Hepatocyte (in vitro differentiated cells): ENCODE measurements at regions not wholly inside any gene's neighbourhood (a gene's known extent, or its start where the extent isn't known, plus 50 kb on each side); places are given as distances from the start of the nearest gene placed in this dataset.

Experiments
- DNase-seq: peaks from one replicate; pipeline ENCODE4 v3.0.0-alpha.2; 2016; ENCODE audit warnings: low spot score
- H2AFZ ChIP-seq: fragments of 200-600 bp; sonication (generic); 2 replicates; pipeline ENCODE4 v1.6.0; 2016; ENCODE audit warnings: antibody characterized with exemption, mild to moderate bottlenecking
- H3K27ac ChIP-seq: fragments of 200-600 bp; sonication (generic); 2 replicates; pipeline ENCODE4 v1.5.1; 2016; ENCODE audit warnings: mild to moderate bottlenecking
- H3K27me3 ChIP-seq: fragments of 200-600 bp; sonication (generic); 2 replicates; pipeline ENCODE4 v1.6.1; 2016
- H3K36me3 ChIP-seq: fragments of 200-600 bp; sonication (generic); replicated peaks from 2 replicates; pipeline ENCODE4 v1.5.1; 2016; ENCODE audit warnings: low read depth; ENCODE audit not compliant: insufficient read depth
- H3K4me1 ChIP-seq: fragments of 200-600 bp; sonication (generic); 2 replicates; pipeline ENCODE4 v1.5.1; 2016; ENCODE audit warnings: mild to moderate bottlenecking, moderate library complexity; ENCODE audit not compliant: insufficient read depth
- H3K4me2 ChIP-seq: fragments of 200-600 bp; sonication (generic); 2 replicates; pipeline ENCODE4 v1.6.0; 2016
- H3K4me3 ChIP-seq: fragments of 200-600 bp; sonication (generic); 2 replicates; pipeline ENCODE4 v1.5.1; 2016; ENCODE audit warnings: mild to moderate bottlenecking
- H3K79me2 ChIP-seq: fragments of 200-600 bp; sonication (generic); 2 replicates; pipeline ENCODE4 v1.6.0; 2017; ENCODE audit warnings: mild to moderate bottlenecking
- H3K9me2 ChIP-seq: fragments of 200-600 bp; sonication (generic); replicated peaks from 2 replicates; pipeline ENCODE4 v1.6.0; 2017; ENCODE audit warnings: mild to moderate bottlenecking; ENCODE audit not compliant: insufficient read depth
- H3K9me3 ChIP-seq: fragments of 200-600 bp; sonication (generic); 2 replicates; pipeline ENCODE4 v1.5.1; 2016; ENCODE audit warnings: low read depth, mild to moderate bottlenecking
- H4K20me1 ChIP-seq: fragments of 200-600 bp; sonication (generic); 2 replicates; pipeline ENCODE4 v1.6.0; 2016; ENCODE audit warnings: mild to moderate bottlenecking; ENCODE audit not compliant: insufficient read depth, poor library complexity, severe bottlenecking
- EZH2 ChIP-seq: fragments of 200-600 bp; sonication (generic); IDR thresholded peaks from 2 replicates; pipeline ENCODE4 v1.6.1; 2016; ENCODE audit warnings: antibody characterized with exemption, mild to moderate bottlenecking, borderline replicate concordance
- EZH2phosphoT487 ChIP-seq: fragments of 200-600 bp; sonication (generic); IDR thresholded peaks from one replicate; pipeline ENCODE4 v1.6.1; 2018; ENCODE audit warnings: antibody characterized with exemption, mild to moderate bottlenecking, low read depth, moderate library complexity; ENCODE audit not compliant: unreplicated experiment, severe bottlenecking
- WGBS: methylation state at CpG from one replicate; pipeline ENCODE4 v1.1.6; 2016; ENCODE audit warnings: low lambda C conversion rate; ENCODE audit errors: missing lambda C conversion rate; 5-methylcytosine and 5-hydroxymethylcytosine counted together
- TF ChIP-seq, protein P1 (sequence below): fragments of 200-600 bp; sonication (generic); IDR thresholded peaks from 2 replicates; pipeline ENCODE4 v1.5.1; 2016; ENCODE audit warnings: antibody characterized with exemption, mild to moderate bottlenecking; ENCODE audit not compliant: poor library complexity

DNA sequence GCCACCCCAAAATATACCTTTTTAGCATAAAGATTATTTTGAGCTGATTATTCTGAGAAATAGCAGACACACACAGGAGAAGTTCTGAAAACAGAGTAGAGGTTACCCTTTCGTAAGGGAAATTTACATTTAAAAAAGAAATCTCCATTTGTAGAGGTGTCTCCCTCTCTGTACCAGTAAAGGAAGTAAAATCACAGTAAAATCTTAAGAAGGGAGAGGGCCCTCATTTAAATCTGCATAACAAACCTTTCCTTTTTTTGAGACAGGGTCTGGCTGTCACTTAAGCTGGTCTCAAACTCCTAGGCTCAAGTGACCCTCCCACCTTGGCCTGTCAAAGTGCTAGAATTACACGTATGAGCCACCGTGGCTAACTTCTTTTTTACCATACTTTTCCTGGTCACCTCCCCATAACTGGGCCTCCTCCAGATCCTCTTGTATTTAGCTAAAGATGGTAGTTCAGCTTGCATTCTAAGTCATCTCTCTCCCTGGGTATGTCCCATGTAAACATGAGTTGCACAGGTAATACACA, 92.2 kb upstream of the INTU start:
- no peak overlapping the region for H3K27ac ChIP-seq
- no peak overlapping the region for H2AFZ ChIP-seq
- no peak overlapping the region for H3K4me3 ChIP-seq
- TF ChIP-seq EZH2phosphoT487 (no peak), EZH2 (no peak)
- TF ChIP-seq, protein P1, sequence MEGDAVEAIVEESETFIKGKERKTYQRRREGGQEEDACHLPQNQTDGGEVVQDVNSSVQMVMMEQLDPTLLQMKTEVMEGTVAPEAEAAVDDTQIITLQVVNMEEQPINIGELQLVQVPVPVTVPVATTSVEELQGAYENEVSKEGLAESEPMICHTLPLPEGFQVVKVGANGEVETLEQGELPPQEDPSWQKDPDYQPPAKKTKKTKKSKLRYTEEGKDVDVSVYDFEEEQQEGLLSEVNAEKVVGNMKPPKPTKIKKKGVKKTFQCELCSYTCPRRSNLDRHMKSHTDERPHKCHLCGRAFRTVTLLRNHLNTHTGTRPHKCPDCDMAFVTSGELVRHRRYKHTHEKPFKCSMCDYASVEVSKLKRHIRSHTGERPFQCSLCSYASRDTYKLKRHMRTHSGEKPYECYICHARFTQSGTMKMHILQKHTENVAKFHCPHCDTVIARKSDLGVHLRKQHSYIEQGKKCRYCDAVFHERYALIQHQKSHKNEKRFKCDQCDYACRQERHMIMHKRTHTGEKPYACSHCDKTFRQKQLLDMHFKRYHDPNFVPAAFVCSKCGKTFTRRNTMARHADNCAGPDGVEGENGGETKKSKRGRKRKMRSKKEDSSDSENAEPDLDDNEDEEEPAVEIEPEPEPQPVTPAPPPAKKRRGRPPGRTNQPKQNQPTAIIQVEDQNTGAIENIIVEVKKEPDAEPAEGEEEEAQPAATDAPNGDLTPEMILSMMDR: no peak
- no peak overlapping the region for H3K4me2 ChIP-seq
- DNase-seq: no peak
- 68% methylated on average over 3 of the region's 3 CpGs for WGBS
- H3K4me1 ChIP-seq: no peaks in the 10 kb centered on the region
- H3K79me2 ChIP-seq: no peaks in the 10 kb centered on the region
- no peaks in the 10 kb centered on the region for H3K9me2 ChIP-seq
- no peaks in the 10 kb centered on the region for H3K36me3 ChIP-seq
- peaks cover 3% of the 10 kb centered on the region for H3K27me3 ChIP-seq
- H4K20me1 ChIP-seq: no peaks in the 10 kb centered on the region
- H3K9me3 ChIP-seq: no peaks in the 10 kb centered on the region

DNA sequence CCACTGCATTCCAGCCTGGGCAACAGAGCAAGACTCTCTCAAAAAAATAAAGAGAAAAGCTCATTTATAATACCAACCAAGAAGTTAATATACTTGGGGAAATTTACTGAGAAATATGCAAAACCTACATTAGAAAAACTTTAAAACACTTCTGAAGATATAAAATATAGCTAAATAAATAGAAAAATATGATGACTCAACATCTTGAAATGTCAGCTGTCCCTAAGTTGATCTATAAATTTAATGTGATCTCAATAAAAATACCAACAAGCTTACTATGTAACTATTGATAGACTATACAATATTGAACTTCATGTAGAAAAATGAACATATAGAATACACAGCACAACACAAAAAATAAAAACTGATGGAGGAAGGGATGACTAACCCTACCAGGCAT, 87.5 kb upstream of the INTU start:
- H3K4me2 ChIP-seq: no peak overlapping the region
- H3K9me2 ChIP-seq: no peaks in the 10 kb centered on the region
- no peaks in the 10 kb centered on the region for H3K79me2 ChIP-seq
- TF ChIP-seq EZH2phosphoT487: no peak
- TF ChIP-seq EZH2: no peak
- TF ChIP-seq, protein P1: no peak
- H3K27me3 ChIP-seq: peaks cover 3% of the 10 kb centered on the region
- H3K4me1 ChIP-seq: no peaks in the 10 kb centered on the region
- no peaks in the 10 kb centered on the region for H3K36me3 ChIP-seq
- H3K9me3 ChIP-seq: no peaks in the 10 kb centered on the region
- no peak overlapping the region for H2AFZ ChIP-seq
- no peak overlapping the region for H3K4me3 ChIP-seq
- no peaks in the 10 kb centered on the region for H4K20me1 ChIP-seq
- H3K27ac ChIP-seq: no peak overlapping the region
- no peak for DNase-seq

DNA sequence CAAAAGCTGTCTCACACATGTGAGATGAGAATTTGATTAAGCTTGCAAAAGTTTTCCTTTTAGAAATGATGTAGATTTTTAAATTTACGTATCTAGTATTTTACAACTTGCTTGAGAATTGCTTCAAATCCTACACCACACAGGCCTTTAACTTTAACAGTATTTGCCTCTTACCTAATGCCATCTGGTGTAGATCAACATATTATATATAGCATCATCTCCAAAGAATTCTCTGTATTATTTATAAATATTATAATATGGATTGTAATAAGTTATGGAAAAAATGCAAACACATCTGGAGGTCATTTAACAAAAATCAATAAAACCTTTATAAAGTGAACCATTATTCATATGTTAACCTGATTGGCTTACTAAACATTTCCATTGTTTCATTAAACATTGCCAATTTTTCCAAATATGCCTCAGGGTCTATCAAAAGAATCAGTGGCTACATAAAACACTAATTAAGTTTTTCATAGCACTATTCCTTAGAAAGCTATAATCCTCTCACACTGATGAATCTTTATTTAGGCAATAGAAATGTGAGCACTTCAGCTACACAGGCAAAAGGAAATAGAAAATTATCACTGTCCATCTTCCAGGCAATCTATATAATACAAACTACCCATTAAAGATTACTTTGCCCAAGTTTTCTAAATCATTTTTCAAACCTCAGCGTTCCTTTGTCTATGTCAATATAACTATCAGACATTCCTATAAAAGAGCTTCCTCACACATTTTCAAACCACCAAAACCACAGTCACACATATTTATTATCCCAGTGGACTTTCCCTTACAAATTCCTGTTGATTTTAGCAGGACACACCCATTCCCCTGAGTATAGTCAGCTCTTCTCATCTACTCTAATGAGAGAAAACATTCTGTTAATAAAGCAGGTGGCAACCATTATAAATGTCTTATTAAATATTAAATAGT, 83.5 kb upstream of the INTU start:
- H4K20me1 ChIP-seq: no peaks in the 10 kb centered on the region
- no peaks in the 10 kb centered on the region for H3K9me3 ChIP-seq
- no peaks in the 10 kb centered on the region for H3K27me3 ChIP-seq
- TF ChIP-seq EZH2phosphoT487 (no peak), EZH2 (no peak)
- TF ChIP-seq, protein P1: no peak
- no peak overlapping the region for H3K4me2 ChIP-seq
- no peaks in the 10 kb centered on the region for H3K4me1 ChIP-seq
- no peak overlapping the region for H3K4me3 ChIP-seq
- no peak overlapping the region for H3K27ac ChIP-seq
- H2AFZ ChIP-seq: no peak overlapping the region
- 66% methylated on average over 2 of the region's 2 CpGs for WGBS
- no peaks in the 10 kb centered on the region for H3K9me2 ChIP-seq
- no peak for DNase-seq
- H3K79me2 ChIP-seq: no peaks in the 10 kb centered on the region
- H3K36me3 ChIP-seq: no peaks in the 10 kb centered on the region
